SJCRH30 (cell line): ENCODE measurements at regions not wholly inside any gene's neighbourhood (a gene's known extent, or its start where the extent isn't known, plus 50 kb on each side); places are given as distances from the start of the nearest gene placed in this dataset.
"Not testable (repeated sequence)": the region's sequence is repeated elsewhere in the genome, so short reads cannot be mapped to it uniquely, and the experiment has no call there.

ENCODE experiments used
- DNase-seq, 2 experiments: peaks; one replicate each; pipeline ENCODE4 v3.0.0-alpha.2; 2015 to 2020
- H3K27ac ChIP-seq: fragments of 250-450 bp; sonication (Bioruptor Pico); 2 replicates; pipeline ENCODE4 v1.5.1; 2020; ENCODE audit warnings: mild to moderate bottlenecking, moderate library complexity
- H3K27me3 ChIP-seq: fragments of 250-450 bp; sonication (Bioruptor Pico); 2 replicates; pipeline ENCODE4 v1.5.1; 2020; ENCODE audit warnings: mild to moderate bottlenecking, moderate library complexity
- H3K36me3 ChIP-seq: fragments of 250-450 bp; sonication (Bioruptor Pico); 2 replicates; pipeline ENCODE4 v1.5.1; 2020; ENCODE audit warnings: mild to moderate bottlenecking, moderate library complexity
- H3K4me1 ChIP-seq: fragments of 250-450 bp; sonication (Bioruptor Pico); 2 replicates; pipeline ENCODE4 v1.5.1; 2020; ENCODE audit warnings: mild to moderate bottlenecking, moderate library complexity
- H3K4me3 ChIP-seq: fragments of 250-450 bp; sonication (Bioruptor Pico); 2 replicates; pipeline ENCODE4 v1.5.1; 2020; ENCODE audit warnings: mild to moderate bottlenecking, moderate library complexity
- H3K9me3 ChIP-seq: fragments of 250-450 bp; sonication (Bioruptor Pico); replicated peaks from 2 replicates; pipeline ENCODE4 v1.5.1; 2020; ENCODE audit warnings: mild to moderate bottlenecking, moderate library complexity

- no peaks in the 10 kb centered on the region for H3K36me3 ChIP-seq
- no peak overlapping the region for H3K27ac ChIP-seq
- no peaks in the 10 kb centered on the region for H3K4me1 ChIP-seq
- no peaks in the 10 kb centered on the region for H3K27me3 ChIP-seq
- H3K4me3 ChIP-seq: no peak overlapping the region
- DNase-seq: no peak
- H3K9me3 ChIP-seq: no peaks in the 10 kb centered on the region
Observed at GRCh38 chr4:160567634-160568033, 1464.8 kb downstream of the RAPGEF2 start.

- Histone ChIP-seq H3K27me3 (no peaks in the 10 kb centered on the region), H3K27ac (no peak overlapping the region), H3K4me3 (no peak overlapping the region), H3K4me1 (no peaks in the 10 kb centered on the region), H3K36me3 (no peaks in the 10 kb centered on the region), H3K9me3 (no peaks in the 10 kb centered on the region)
- DNase-seq: no peak
Observed at GRCh38 chr4:160570271-160570670, 1467.4 kb downstream of the RAPGEF2 start.

DNA sequence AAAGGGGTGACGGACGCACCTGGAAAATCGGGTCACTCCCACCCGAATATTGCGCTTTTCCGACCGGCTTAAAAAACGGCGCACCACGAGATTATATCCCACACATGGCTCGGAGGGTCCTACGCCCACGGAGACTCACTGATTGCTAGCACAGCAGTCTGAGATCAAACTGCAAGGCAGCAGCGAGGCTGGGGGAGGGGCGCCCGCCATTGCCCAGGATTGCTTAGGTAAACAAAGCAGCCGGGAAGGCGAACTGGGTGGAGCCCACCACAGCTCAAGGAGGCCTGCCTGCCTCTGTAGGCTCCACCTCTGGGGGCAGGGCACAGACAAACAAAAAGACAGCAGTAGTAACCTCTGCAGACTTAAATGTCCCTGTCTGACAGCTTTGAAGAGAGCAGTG, 1471.4 kb downstream of the RAPGEF2 start:
- H3K4me1 ChIP-seq, H3K27me3 ChIP-seq, H3K27ac ChIP-seq, DNase-seq, H3K36me3 ChIP-seq, H3K9me3 ChIP-seq, H3K4me3 ChIP-seq: not testable (repeated sequence)

DNA sequence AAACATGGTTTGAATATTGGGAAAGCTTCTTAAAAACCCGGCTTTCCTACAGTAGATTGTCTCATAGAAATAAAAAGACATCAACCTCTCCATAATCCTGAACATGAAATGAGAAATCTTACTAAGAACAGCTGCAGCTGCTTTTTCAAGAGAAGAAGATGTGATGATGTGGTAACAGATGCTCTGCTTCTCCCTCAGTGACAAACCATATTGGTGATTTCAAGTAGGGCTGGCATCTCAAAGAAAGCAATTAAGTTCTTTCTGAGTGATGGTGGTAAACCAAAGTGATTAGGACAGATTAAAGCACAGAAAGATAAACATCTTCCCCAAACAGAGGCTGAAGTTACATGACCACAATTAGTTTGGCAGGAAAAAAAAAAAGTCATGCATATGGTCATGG, 1477.7 kb downstream of the RAPGEF2 start:
- H3K27me3 ChIP-seq: no peaks in the 10 kb centered on the region

GRCh38 chr4:160592258-160592657, 1489.4 kb downstream of the RAPGEF2 start:
- Histone ChIP-seq H3K27me3 (no peaks in the 10 kb centered on the region), H3K36me3 (no peaks in the 10 kb centered on the region), H3K27ac (no peak overlapping the region), H3K4me3 (no peak overlapping the region), H3K4me1 (no peaks in the 10 kb centered on the region), H3K9me3 (no peaks in the 10 kb centered on the region)
- DNase-seq: no peak

More for the DNA sequence above, 1477.7 kb downstream of the RAPGEF2 start:
- Histone ChIP-seq H3K4me1 (no peaks in the 10 kb centered on the region), H3K9me3 (no peaks in the 10 kb centered on the region), H3K27ac (no peak overlapping the region), H3K4me3 (no peak overlapping the region), H3K36me3 (no peaks in the 10 kb centered on the region)
- peak; percentile 9 to 65 for DNase-seq

GRCh38 chr4:160595646-160596045, 1492.8 kb downstream of the RAPGEF2 start:
- H3K4me1 ChIP-seq: no peaks in the 10 kb centered on the region
- DNase-seq: no peak
- no peaks in the 10 kb centered on the region for H3K27me3 ChIP-seq
- no peaks in the 10 kb centered on the region for H3K9me3 ChIP-seq
- no peak overlapping the region for H3K4me3 ChIP-seq
- no peak overlapping the region for H3K27ac ChIP-seq
- H3K36me3 ChIP-seq: no peaks in the 10 kb centered on the region

DNA sequence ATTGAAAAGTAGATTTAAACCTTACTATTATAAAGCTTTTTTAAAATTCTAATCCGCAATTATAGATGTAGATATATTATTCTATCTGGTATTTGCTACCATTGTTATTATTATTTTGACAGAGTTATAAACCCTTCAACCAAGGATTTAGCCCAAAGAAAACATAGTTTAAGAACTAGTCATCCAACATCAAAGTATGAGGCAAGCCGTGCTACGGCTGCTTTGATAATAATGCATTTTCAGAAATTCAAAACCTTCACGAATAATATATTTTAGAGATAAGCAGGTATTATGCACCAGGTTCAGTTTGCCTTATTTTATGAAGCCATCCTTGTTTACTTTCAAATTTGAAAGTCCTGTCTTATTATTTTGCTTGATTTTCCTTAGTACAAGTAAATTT, 1501.7 kb downstream of the RAPGEF2 start:
- no peaks in the 10 kb centered on the region for H3K27me3 ChIP-seq
- no peak overlapping the region for H3K27ac ChIP-seq
- no peaks in the 10 kb centered on the region for H3K9me3 ChIP-seq
- no peaks in the 10 kb centered on the region for H3K4me1 ChIP-seq
- DNase-seq: no peak
- H3K4me3 ChIP-seq: no peak overlapping the region
- no peaks in the 10 kb centered on the region for H3K36me3 ChIP-seq

- H3K4me3 ChIP-seq: no peak overlapping the region
- no peak for DNase-seq
Observed at GRCh38 chr4:160611181-160611580, 1508.3 kb downstream of the RAPGEF2 start.

GRCh38 chr4:160631044-160631443, 1528.2 kb downstream of the RAPGEF2 start:
- no peaks in the 10 kb centered on the region for H3K9me3 ChIP-seq
- DNase-seq: no peak
- H3K27ac ChIP-seq: no peak overlapping the region
- no peaks in the 10 kb centered on the region for H3K36me3 ChIP-seq
- H3K4me3 ChIP-seq: no peak overlapping the region
- no peaks in the 10 kb centered on the region for H3K27me3 ChIP-seq
- H3K4me1 ChIP-seq: no peaks in the 10 kb centered on the region

More at GRCh38 chr4:160611181-160611580, 1508.3 kb downstream of the RAPGEF2 start:
- Histone ChIP-seq H3K27me3 (no peaks in the 10 kb centered on the region), H3K36me3 (no peaks in the 10 kb centered on the region), H3K4me1 (no peaks in the 10 kb centered on the region), H3K9me3 (no peaks in the 10 kb centered on the region), H3K27ac (no peak overlapping the region)

GRCh38 chr4:160652790-160653189, 1511.0 kb downstream of the FSTL5 start:
- no peaks in the 10 kb centered on the region for H3K4me1 ChIP-seq

DNA sequence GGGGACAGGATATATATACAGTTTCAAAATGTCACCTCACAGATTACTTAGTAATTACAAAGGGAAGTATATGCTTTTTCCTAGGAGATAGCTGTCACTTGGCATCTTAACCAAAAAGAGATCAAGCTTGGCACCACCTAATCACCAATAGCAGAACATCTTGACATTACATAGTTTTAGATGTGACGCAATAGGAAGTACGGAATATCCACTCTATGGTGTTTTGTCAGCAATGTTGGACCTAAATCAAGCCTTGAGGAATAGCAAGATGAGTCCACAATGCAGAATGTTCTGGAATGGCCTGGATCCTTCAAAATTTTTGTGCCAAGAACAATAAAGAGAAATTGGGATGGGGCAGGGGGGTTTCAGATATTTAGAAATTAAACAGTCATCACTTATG, 1488.2 kb downstream of the FSTL5 start:
- no peaks in the 10 kb centered on the region for H3K4me1 ChIP-seq

More at GRCh38 chr4:160652790-160653189, 1511.0 kb downstream of the FSTL5 start:
- Histone ChIP-seq H3K4me3 (no peak overlapping the region), H3K27ac (no peak overlapping the region), H3K27me3 (no peaks in the 10 kb centered on the region), H3K36me3 (no peaks in the 10 kb centered on the region), H3K9me3 (no peaks in the 10 kb centered on the region)
- DNase-seq: no peak

DNA sequence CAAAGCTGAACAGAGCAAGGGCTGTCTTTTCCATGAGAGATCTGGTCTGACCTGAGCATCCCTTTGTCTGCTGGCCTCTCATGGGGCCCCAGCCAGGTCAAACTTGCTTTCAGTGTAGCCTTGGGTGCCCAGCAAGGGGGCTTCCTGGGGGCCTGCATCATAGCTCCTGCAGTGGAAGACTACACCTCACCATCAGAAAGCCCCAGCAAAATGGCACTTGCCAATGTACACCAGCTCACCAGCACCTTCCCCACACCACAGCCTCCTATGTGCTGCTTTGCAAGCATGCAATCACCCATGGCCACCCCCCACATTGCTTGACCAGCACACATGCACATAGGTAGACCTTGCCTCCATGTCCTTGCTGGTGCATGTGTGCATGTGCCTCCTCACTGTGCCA, 1478.1 kb downstream of the FSTL5 start:
- no peak overlapping the region for H3K4me3 ChIP-seq
- H3K9me3 ChIP-seq: no peaks in the 10 kb centered on the region

More for the DNA sequence above, 1488.2 kb downstream of the FSTL5 start:
- no peak for DNase-seq
- no peaks in the 10 kb centered on the region for H3K27me3 ChIP-seq
- H3K4me3 ChIP-seq: no peak overlapping the region
- no peaks in the 10 kb centered on the region for H3K36me3 ChIP-seq
- H3K9me3 ChIP-seq: no peaks in the 10 kb centered on the region
- no peak overlapping the region for H3K27ac ChIP-seq

DNA sequence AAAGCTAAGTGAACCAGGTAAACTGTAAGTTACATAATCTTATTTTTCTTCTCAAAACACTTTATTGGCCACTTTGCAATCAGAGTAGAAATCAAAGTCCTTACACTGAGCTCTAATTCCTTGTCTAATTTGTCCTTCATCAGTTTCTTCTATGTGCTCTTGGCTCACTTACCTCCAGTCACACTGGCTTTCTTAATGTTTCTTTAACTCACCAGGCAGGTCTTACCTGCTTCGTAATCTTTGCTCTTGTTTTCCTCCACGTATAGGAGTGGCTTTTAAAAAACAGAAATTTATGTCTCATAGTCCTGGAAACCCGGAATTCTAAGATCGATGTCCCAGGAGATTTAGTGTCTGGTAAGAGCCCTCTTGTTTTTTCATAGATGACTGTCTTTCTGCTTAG, 1462.1 kb downstream of the FSTL5 start:
- Histone ChIP-seq H3K27ac (no peak overlapping the region), H3K4me1 (no peaks in the 10 kb centered on the region), H3K9me3 (no peaks in the 10 kb centered on the region), H3K4me3 (no peak overlapping the region), H3K36me3 (no peaks in the 10 kb centered on the region), H3K27me3 (no peaks in the 10 kb centered on the region)
- no peak for DNase-seq

More for the DNA sequence above, 1478.1 kb downstream of the FSTL5 start:
- no peaks in the 10 kb centered on the region for H3K4me1 ChIP-seq
- H3K27ac ChIP-seq: no peak overlapping the region
- no peak for DNase-seq
- H3K36me3 ChIP-seq: no peaks in the 10 kb centered on the region
- no peaks in the 10 kb centered on the region for H3K27me3 ChIP-seq

DNA sequence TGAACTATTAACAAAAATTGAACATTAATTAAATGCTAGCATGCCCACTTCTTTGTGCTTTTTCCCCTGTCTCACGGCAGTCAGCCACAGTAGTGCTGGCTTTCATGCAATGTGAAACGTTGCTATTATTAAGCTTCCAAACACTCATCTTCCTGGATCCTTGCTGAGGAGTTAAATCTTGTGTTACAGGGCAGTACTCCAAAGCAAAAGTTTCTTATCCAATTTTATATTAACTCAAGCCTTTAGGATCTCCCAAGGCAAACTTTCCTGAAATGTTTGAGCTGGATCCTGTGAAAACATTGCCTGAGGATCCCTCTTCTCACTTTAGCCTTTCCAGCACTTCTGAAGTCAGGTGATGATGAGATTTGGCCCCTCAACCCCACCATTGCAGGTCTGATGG, 1454.8 kb downstream of the FSTL5 start:
- Histone ChIP-seq H3K9me3 (no peaks in the 10 kb centered on the region), H3K27ac (no peak overlapping the region), H3K27me3 (no peaks in the 10 kb centered on the region), H3K36me3 (no peaks in the 10 kb centered on the region), H3K4me1 (no peaks in the 10 kb centered on the region), H3K4me3 (no peak overlapping the region)
- DNase-seq: no peak

GRCh38 chr4:160709546-160709945, 1454.3 kb downstream of the FSTL5 start:
- no peaks in the 10 kb centered on the region for H3K27me3 ChIP-seq
- H3K4me1 ChIP-seq: no peaks in the 10 kb centered on the region
- H3K27ac ChIP-seq: no peak overlapping the region
- H3K36me3 ChIP-seq: no peaks in the 10 kb centered on the region
- DNase-seq: no peak
- H3K4me3 ChIP-seq: no peak overlapping the region
- no peaks in the 10 kb centered on the region for H3K9me3 ChIP-seq

- Histone ChIP-seq H3K9me3 (no peaks in the 10 kb centered on the region), H3K36me3 (no peaks in the 10 kb centered on the region), H3K27me3 (no peaks in the 10 kb centered on the region), H3K4me3 (no peak overlapping the region), H3K27ac (no peak overlapping the region), H3K4me1 (no peaks in the 10 kb centered on the region)
- peak in 1 of 2 experiments; percentile 3 for DNase-seq
Observed at GRCh38 chr4:160716551-160716950, 1447.2 kb downstream of the FSTL5 start.
